ENCODE measurements at regions not wholly inside any gene's neighbourhood (a gene's known extent, or its start where the extent isn't known, plus 50 kb on each side); places are given as distances from the start of the nearest gene placed in this dataset.

- TF ChIP-seq E2F4 (CRISPR knock-in tag; IDR thresholded peaks at IDR 0.05; ENCODE audit: borderline replicate concordance, low read depth) (no peak), CBFB (CRISPR knock-in tag; IDR thresholded peaks at IDR 0.05; ENCODE audit: low read depth) (no peak), FOXP1 (CRISPR knock-in tag; IDR thresholded peaks at IDR 0.05; ENCODE audit: borderline replicate concordance) (no peak), CTCF (IDR thresholded peaks at IDR 0.05) (no peak), MXD4 (CRISPR knock-in tag; IDR thresholded peaks at IDR 0.05; ENCODE audit: borderline replicate concordance) (no peak)
Observed at GRCh38 chr13:111658145-111659100, 338.0 kb downstream of the TEX29 start.

Measured in WTC11 (cell line).